ENCODE measurements at regions not wholly inside any gene's neighbourhood (a gene's known extent, or its start where the extent isn't known, plus 50 kb on each side); places are given as distances from the start of the nearest gene placed in this dataset.

GRCh38 chr1:5597171-5597850, 394.9 kb downstream of the NPHP4 start (continued):
- TF ChIP-seq CTCF (conservative IDR thresholded peaks at IDR 0.05; ENCODE audit: low read depth in 2 of 2) (no peak), JUNB (IDR thresholded peaks at IDR 0.05; ENCODE audit: unreplicated experiment) (no peak), ZNF462 (CRISPR knock-in tag; IDR thresholded peaks at IDR 0.05) (no peak), NANOG (IDR thresholded peaks at IDR 0.05; ENCODE audit: borderline replicate concordance) (no peak)

DNA sequence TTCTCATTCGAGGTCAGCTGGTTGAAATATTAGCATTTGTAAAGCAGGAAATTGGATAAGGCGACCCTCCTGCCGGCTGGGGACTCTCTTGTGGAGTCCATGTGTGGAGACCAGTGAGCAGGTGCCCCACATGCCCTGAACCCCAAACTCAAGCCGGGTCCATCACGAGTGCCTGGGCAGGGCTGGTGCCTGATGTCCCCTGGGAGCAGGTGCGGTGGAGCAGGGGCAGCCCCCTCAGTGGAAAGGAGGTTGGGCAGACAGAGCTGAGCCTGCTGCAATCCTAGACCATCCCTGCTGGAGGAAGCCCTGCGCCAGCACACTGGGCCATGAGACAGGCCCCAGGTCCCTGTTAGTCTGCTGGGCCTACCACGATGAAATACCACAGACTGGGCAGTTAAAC, 395.6 kb downstream of the NPHP4 start:
- peaks cover 13% of the 10 kb centered on the region for H3K27me3 Mint-ChIP-seq (ENCODE audit: insufficient read depth, low read depth, poor library complexity)
- Histone ChIP-seq H4K20me1 (replicated peaks; ENCODE audit: insufficient read depth) (no peaks in the 10 kb centered on the region), H3K4me1 (ENCODE audit: insufficient read depth) (no peaks in the 10 kb centered on the region), H3F3A (replicated peaks; ENCODE audit: low read depth) (no peaks in the 10 kb centered on the region), H3K27ac (ENCODE audit: low read depth) (no peak overlapping the region), H3K4me3 (no peak overlapping the region), H3K9me2 (ENCODE audit: insufficient read depth) (no peaks in the 10 kb centered on the region), H3K79me2 (replicated peaks; ENCODE audit: insufficient read depth) (no peaks in the 10 kb centered on the region), H2AFZ (no peak overlapping the region), H3K27me3 (ENCODE audit: insufficient read depth) (no peaks in the 10 kb centered on the region), H3K36me3 (ENCODE audit: insufficient read depth) (no peaks in the 10 kb centered on the region), H3K4me2 (no peak overlapping the region)
- peaks cover 3% of the 10 kb centered on the region; the same call in 1 of the 3 replicates for H3K36me3 Mint-ChIP-seq (ENCODE audit: low read depth)
- peaks cover 3% of the 10 kb centered on the region; the same call in 1 of the 3 replicates for H3K9me3 Mint-ChIP-seq
- peaks cover 11% of the 10 kb centered on the region for H3K4me1 Mint-ChIP-seq
- DNase-seq (ENCODE audit: low spot score) (no peak), ATAC-seq (no peak)
- no peak overlapping the region; the same call in 2 of the 3 replicates for H3K4me3 Mint-ChIP-seq
- H3K27ac Mint-ChIP-seq: no peak overlapping the region; the same call in 1 of the 2 replicates
- no peak for TF ChIP-seq ZNF114 (CRISPR knock-in tag; IDR thresholded peaks at IDR 0.05)
- no peak for TF ChIP-seq STAT1 (IDR thresholded peaks at IDR 0.05; ENCODE audit: unreplicated experiment)
- no peak for TF ChIP-seq ZNF331 (CRISPR knock-in tag; IDR thresholded peaks at IDR 0.05; ENCODE audit: low read depth)
- no peak for TF ChIP-seq EZH2phosphoT487 (IDR thresholded peaks at IDR 0.05; ENCODE audit: unreplicated experiment)
- no peak for TF ChIP-seq JUNB (IDR thresholded peaks at IDR 0.05; ENCODE audit: unreplicated experiment)
- TF ChIP-seq CREB1 (CRISPR knock-in tag; IDR thresholded peaks at IDR 0.05; ENCODE audit: low read depth): no peak
